ENCODE measurements at regions not wholly inside any gene's neighbourhood (a gene's known extent, or its start where the extent isn't known, plus 50 kb on each side); places are given as distances from the start of the nearest gene placed in this dataset.

DNA sequence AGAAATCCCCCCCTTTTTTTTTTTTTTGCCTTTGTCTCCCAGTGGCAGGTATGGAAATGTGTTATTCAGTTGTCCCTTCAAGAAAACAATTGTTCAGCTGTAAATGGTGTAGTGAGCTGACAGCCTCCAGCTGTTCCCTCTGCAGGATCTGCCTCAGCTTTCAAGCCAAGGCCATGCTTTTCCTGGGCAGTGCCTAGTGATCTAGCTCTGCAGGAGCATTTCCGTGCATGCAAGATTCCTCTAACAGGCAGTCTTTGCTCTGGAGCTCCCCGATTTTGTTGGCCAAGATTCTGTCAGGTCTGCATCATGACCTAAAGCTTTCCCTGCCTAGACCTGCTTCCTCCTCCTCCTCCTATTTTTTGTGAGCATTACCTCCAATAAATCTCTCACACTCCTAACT, 300.7 kb upstream of the UBE2E3 start:
- H3K9me3 Mint-ChIP-seq, result no peaks in the 10 kb centered on the region
- DNase-seq (no peak), ATAC-seq (replicated peaks) (no peak)
- no peaks in the 10 kb centered on the region for H3K36me3 Mint-ChIP-seq
- H3K4me1 Mint-ChIP-seq, result no peaks in the 10 kb centered on the region
- peaks cover 6 to 8% of the 10 kb centered on the region in 2 donors for H3K27me3 Mint-ChIP-seq
- no peak overlapping the region for H3K4me3 Mint-ChIP-seq
- no peak overlapping the region for H3K27ac Mint-ChIP-seq

DNA sequence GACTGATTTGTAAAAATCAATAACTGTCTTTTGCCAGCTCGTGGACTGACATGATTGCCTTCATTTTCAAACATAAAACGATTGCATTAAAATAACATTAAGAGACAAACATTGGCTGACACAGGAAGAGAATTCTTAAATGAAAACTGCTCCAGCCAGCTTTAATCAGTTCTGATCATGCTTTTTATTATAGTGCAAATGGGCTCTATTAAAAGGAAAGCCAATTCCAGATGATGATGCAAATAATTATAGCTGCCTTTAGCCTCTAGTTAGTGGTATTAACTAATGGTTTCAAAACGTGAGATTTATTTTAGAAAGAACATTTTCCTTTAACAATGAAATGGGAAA, 301.8 kb upstream of the UBE2E3 start:
- no peaks in the 10 kb centered on the region for H3K9me3 Mint-ChIP-seq
- no peak overlapping the region for H3K27ac Mint-ChIP-seq
- DNase-seq (no peak), ATAC-seq (replicated peaks) (no peak)
- H3K4me1 Mint-ChIP-seq, result no peaks in the 10 kb centered on the region
- H3K36me3 Mint-ChIP-seq, result no peaks in the 10 kb centered on the region
- H3K27me3 Mint-ChIP-seq, result peaks cover 6 to 8% of the 10 kb centered on the region in 2 donors
- H3K4me3 Mint-ChIP-seq, result no peak overlapping the region

- Mint-ChIP-seq H3K27me3 (peaks cover 6 to 8% of the 10 kb centered on the region in 2 donors), H3K4me1 (no peaks in the 10 kb centered on the region), H3K4me3 (no peak overlapping the region), H3K9me3 (no peaks in the 10 kb centered on the region), H3K36me3 (no peaks in the 10 kb centered on the region), H3K27ac (no peak overlapping the region)
- ATAC-seq (replicated peaks) (no peak), DNase-seq (no peak)
Observed at GRCh38 chr2:180677930-180678624, 302.3 kb upstream of the UBE2E3 start.

DNA sequence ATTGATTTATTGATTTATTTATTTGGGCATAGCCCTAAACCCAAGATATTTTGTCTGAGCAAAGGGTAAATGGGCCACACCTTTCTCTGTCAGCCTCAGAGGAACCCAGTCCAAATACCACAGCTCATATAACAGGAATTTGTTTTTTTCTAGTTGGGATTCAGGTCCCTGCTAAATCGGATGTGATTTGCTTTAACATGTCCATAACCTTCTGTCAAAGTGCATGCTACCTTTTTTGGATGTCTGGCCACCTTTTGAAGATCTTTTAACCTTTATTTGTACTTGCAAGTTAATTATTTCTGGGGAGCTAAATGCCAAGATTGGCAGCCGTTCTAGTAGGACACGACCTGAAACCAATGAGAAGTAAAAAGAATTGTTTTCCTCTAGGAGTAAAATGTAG, 303.2 kb upstream of the UBE2E3 start:
- ATAC-seq (replicated peaks) (no peak), DNase-seq (no peak)
- Mint-ChIP-seq H3K27ac (no peak overlapping the region), H3K36me3 (no peaks in the 10 kb centered on the region), H3K4me1 (no peaks in the 10 kb centered on the region), H3K9me3 (no peaks in the 10 kb centered on the region), H3K4me3 (no peak overlapping the region), H3K27me3 (peaks cover 6 to 8% of the 10 kb centered on the region in 2 donors)

- Mint-ChIP-seq H3K27me3 (peaks cover 6 to 8% of the 10 kb centered on the region in 2 donors), H3K36me3 (no peaks in the 10 kb centered on the region)
- ATAC-seq (replicated peaks), result no peak
Observed at GRCh38 chr2:180676520-180677025, 303.8 kb upstream of the UBE2E3 start.

DNA sequence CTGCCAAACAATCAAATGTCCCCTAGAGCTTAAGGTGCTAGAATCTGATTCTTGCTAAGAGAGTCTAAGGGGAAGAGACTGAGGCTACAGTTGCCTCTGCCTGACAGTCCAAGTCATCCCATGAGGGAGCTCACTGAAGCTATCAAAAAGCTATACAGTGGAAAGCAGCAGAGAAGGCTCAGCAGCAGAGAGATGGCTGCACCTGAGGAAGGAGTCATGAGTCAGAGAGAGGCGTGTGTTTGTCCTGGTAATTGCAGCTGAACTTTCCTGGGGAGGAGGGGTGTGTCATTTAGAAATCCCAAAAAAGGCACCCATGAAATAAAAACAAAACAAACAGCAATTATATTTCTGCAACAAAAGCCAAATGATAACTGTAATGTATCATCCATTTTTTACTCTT, 305.2 kb upstream of the UBE2E3 start:
- Mint-ChIP-seq H3K27ac (no peak overlapping the region), H3K9me3 (no peaks in the 10 kb centered on the region), H3K4me3 (no peak overlapping the region), H3K27me3 (peaks cover 6 to 7% of the 10 kb centered on the region in 2 donors), H3K36me3 (no peaks in the 10 kb centered on the region), H3K4me1 (no peaks in the 10 kb centered on the region)
- DNase-seq, result no peak
- ATAC-seq (replicated peaks), result no peak

More at GRCh38 chr2:180676520-180677025, 303.8 kb upstream of the UBE2E3 start:
- Mint-ChIP-seq H3K4me3 (no peak overlapping the region), H3K4me1 (no peaks in the 10 kb centered on the region), H3K9me3 (no peaks in the 10 kb centered on the region), H3K27ac (no peak overlapping the region)
- no peak for DNase-seq

DNA sequence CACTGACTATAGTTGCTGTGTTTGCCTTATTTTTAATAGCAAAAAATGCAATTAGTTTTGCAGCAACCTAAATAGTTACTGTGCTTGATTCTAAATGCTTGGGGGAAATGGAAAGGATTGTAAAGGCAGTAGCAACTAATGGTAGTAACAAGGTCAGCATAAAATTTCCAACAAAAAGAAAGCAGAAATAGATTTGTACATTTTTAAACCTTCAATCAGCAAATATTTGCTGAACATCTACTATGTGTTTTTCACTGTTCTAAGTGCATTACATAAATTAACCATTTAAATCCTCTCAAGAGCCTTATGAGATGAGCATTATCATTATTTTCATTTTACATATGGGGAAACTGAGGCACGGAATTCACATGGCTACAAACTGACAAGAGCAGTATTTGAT, 308.0 kb upstream of the UBE2E3 start:
- Mint-ChIP-seq H3K9me3 (no peaks in the 10 kb centered on the region), H3K27ac (no peak overlapping the region), H3K27me3 (no peaks in the 10 kb centered on the region), H3K36me3 (no peaks in the 10 kb centered on the region), H3K4me3 (no peak overlapping the region), H3K4me1 (no peaks in the 10 kb centered on the region)
- ATAC-seq (replicated peaks), result no peak
- DNase-seq, result no peak

GRCh38 chr2:180670302-180671003, 310.0 kb upstream of the UBE2E3 start:
- Mint-ChIP-seq H3K4me1 (no peaks in the 10 kb centered on the region), H3K4me3 (no peak overlapping the region), H3K9me3 (peaks cover 0 to 2% of the 10 kb centered on the region in 2 donors), H3K27ac (no peak overlapping the region), H3K36me3 (no peaks in the 10 kb centered on the region), H3K27me3 (no peaks in the 10 kb centered on the region)
- DNase-seq (no peak), ATAC-seq (replicated peaks) (no peak)

DNA sequence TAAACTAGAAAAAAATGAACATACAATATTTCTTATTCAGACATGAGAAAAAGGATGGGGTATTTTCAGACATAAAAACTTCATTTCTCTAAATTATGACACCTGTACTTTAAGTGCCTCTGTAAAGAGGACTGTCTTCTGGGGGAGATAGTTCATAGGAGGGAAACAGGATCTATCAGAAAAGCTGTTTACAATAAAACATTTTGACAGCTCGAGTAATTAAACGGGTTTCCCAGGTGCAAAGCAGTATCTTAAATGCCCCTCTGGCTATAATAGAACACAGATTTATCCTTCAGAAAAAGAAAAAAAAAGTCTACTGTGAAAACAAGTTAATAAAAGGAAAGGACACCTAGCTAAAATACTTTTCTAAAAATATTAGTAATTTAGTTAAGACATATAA, 311.4 kb upstream of the UBE2E3 start:
- no peak overlapping the region for H3K4me3 Mint-ChIP-seq
- H3K27me3 Mint-ChIP-seq, result no peaks in the 10 kb centered on the region
- ATAC-seq (replicated peaks) (no peak), DNase-seq (no peak)
- no peaks in the 10 kb centered on the region for H3K4me1 Mint-ChIP-seq
- no peak overlapping the region for H3K27ac Mint-ChIP-seq
- H3K36me3 Mint-ChIP-seq, result no peaks in the 10 kb centered on the region
- H3K9me3 Mint-ChIP-seq, result peaks cover 0 to 2% of the 10 kb centered on the region in 2 donors

DNA sequence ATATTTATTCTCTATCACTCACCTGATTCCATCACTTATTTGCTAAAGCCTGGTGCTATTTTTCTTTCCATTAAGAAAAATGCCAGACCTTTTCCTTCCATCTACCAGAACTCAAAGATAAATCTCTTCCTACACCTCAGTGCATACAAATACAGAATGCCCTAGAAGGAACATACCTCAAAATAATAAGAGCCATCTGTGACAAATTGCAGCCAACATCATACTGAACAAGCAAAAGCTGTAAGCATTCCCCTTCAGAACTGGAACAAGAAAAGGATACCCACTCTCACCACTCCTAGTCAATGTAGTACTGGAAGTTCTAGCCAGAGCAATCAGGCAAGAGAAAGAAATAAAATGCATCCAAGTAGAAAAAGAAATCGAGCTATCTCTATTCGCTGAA, 315.9 kb upstream of the UBE2E3 start:
- no peak overlapping the region for H3K27ac Mint-ChIP-seq
- DNase-seq (no peak), ATAC-seq (replicated peaks) (no peak)
- H3K4me3 Mint-ChIP-seq, result no peak overlapping the region
- no peaks in the 10 kb centered on the region for H3K27me3 Mint-ChIP-seq
- H3K4me1 Mint-ChIP-seq, result no peaks in the 10 kb centered on the region
- peaks cover 0 to 2% of the 10 kb centered on the region in 2 donors for H3K9me3 Mint-ChIP-seq
- no peaks in the 10 kb centered on the region for H3K36me3 Mint-ChIP-seq

DNA sequence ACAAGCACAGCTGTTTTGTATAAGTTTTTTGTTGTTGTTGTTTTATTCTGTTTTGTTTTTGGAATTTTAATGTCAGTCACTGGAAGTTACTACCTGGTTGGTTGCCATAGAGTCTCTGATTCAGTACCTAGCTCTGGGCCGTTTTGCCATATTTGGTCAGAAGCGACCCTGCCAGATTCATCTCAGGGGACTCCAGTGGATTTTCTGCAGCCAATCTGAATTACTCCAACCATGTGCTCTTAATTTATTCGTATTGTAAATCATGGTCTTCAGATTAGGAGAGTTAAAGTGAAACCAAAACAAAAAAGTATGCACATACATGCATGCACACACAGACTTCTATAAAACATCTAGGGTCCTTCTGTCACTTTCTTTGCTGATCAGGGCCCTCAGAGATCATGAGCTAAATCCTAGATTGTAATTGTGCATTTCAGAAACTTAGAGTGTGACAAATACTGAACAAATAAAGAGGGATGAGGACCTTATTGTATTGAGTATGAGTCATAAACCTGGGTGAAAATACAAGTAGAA, 317.4 kb upstream of the UBE2E3 start:
- H3K36me3 Mint-ChIP-seq, result no peaks in the 10 kb centered on the region
- no peaks in the 10 kb centered on the region for H3K4me1 Mint-ChIP-seq
- H3K27me3 Mint-ChIP-seq, result no peaks in the 10 kb centered on the region
- H3K4me3 Mint-ChIP-seq, result no peak overlapping the region
- DNase-seq (no peak), ATAC-seq (replicated peaks) (no peak)
- H3K9me3 Mint-ChIP-seq, result peaks cover 0 to 2% of the 10 kb centered on the region in 2 donors
- H3K27ac Mint-ChIP-seq, result no peak overlapping the region

- Mint-ChIP-seq H3K36me3 (no peaks in the 10 kb centered on the region), H3K9me3 (peaks cover 0 to 2% of the 10 kb centered on the region in 2 donors), H3K27ac (no peak overlapping the region), H3K27me3 (no peaks in the 10 kb centered on the region), H3K4me3 (no peak overlapping the region), H3K4me1 (no peaks in the 10 kb centered on the region)
- ATAC-seq (replicated peaks), result no peak
- no peak for DNase-seq
Observed at GRCh38 chr2:180662521-180662920, 317.9 kb upstream of the UBE2E3 start.

DNA sequence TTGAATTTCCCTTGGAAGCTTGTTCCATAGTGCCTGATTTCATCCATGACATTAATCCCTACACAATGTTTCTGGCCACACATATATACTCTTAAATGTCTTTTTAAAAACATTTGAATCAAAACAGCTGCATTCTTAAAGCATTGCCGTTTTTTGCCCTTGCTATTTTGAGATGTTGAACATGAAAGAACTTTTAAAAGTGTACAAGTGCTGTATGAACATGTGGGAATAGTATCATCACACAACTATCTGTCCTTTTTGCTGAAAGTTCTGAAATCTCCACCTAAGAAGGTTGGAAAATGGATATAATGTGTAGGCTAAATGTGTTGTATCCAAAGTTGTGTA, 318.7 kb upstream of the UBE2E3 start:
- DNase-seq (no peak), ATAC-seq (replicated peaks) (no peak)
- Mint-ChIP-seq H3K27me3 (no peaks in the 10 kb centered on the region), H3K36me3 (no peaks in the 10 kb centered on the region), H3K9me3 (no peaks in the 10 kb centered on the region), H3K4me1 (no peaks in the 10 kb centered on the region), H3K4me3 (no peak overlapping the region), H3K27ac (no peak overlapping the region)

DNA sequence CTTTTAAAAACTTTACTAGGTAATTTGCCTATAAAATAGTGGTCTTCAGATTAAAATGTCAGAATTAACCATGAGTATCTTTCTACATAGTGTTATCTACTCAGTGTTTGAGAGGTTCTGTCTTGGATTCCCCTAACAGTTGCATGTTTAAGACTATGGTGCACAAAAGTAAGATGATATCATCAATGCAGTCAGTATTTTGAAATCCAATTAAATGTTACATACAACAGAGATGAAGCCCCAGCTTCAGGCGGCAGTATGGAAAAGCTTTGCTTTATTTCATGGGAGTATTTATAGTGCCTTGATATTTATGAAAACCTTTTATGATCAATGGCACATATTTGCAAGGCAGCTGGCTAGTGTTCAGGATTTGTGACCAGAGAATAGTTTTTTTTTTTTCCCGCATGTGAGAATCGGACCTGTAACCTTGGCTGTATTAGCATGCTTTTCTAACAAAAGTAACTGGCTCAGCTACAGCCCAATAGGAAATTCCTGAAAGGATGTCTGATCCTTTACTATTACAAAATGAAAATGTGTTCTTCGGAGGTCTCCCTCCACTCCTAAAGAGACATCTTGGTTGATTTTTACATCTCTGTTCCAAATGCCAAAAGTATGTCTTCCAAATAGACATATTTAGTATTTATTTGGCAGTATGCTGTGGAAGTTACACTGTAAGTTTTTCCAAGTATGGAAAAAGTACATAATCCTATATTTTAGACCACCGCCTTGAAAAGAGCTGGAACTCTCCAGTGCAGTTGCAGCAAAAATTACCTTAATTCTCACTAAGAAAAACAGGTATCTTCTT, 319.3 kb upstream of the UBE2E3 start:
- H3K4me1 Mint-ChIP-seq, result no peaks in the 10 kb centered on the region
- no peaks in the 10 kb centered on the region for H3K36me3 Mint-ChIP-seq
- DNase-seq (no peak), ATAC-seq (replicated peaks) (no peak)
- no peak overlapping the region for H3K4me3 Mint-ChIP-seq
- no peak overlapping the region for H3K27ac Mint-ChIP-seq
- H3K9me3 Mint-ChIP-seq, result no peaks in the 10 kb centered on the region
- no peaks in the 10 kb centered on the region for H3K27me3 Mint-ChIP-seq

Data from stimulated activated naive B cell treated with anti-CD40 and anti-IgM and Interleukin-4, amounts not matched to agents 10 μg/mL and 1 μg/mL and 100 μg/mL, for 72 hours (primary cell).